ENCODE measurements at regions not wholly inside any gene's neighbourhood (a gene's known extent, or its start where the extent isn't known, plus 50 kb on each side); places are given as distances from the start of the nearest gene placed in this dataset.

DNA sequence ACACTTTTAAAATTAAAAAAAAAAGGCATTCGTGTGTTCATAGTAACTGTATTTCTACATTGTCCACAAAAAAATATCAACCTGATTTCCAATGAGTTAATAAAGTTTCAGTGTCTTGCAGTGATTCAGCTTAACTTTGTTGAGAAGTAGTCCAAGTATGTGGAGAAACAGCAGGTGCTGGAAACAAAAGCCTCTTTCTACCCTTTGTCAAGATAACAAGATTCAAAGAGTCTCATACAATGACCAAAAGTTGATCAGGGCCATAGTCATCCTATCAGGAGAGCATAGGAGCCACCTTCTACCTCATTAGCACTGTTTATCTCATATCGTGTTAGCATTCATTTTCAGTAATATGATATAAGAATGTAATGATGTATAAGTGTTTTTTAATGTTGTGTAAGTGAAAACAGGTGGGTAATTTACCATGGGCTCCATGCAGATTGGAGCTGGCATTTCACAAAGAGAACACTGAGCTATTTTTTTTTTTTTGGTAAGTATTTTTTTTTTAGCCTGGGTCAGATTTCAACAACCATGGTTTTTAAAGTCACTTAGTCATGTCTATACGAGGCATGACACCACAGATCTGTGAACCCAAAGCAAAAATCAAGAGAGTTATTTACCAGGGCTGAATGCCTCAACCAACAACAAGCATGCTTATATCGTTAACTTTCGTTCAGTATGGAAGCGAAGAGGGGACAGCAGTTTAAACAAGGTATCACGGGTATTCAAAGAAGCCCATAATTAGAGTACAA lies 165.0 kb upstream of the ZNF521 start:
- TF ChIP-seq, protein P1, sequence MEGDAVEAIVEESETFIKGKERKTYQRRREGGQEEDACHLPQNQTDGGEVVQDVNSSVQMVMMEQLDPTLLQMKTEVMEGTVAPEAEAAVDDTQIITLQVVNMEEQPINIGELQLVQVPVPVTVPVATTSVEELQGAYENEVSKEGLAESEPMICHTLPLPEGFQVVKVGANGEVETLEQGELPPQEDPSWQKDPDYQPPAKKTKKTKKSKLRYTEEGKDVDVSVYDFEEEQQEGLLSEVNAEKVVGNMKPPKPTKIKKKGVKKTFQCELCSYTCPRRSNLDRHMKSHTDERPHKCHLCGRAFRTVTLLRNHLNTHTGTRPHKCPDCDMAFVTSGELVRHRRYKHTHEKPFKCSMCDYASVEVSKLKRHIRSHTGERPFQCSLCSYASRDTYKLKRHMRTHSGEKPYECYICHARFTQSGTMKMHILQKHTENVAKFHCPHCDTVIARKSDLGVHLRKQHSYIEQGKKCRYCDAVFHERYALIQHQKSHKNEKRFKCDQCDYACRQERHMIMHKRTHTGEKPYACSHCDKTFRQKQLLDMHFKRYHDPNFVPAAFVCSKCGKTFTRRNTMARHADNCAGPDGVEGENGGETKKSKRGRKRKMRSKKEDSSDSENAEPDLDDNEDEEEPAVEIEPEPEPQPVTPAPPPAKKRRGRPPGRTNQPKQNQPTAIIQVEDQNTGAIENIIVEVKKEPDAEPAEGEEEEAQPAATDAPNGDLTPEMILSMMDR (IDR thresholded peaks at IDR 0.05; ENCODE audit: low read depth, low read length) = no peak
- no peak for TF ChIP-seq EZH2phosphoT487 (IDR thresholded peaks at IDR 0.05; ENCODE audit: low read depth)
- Histone ChIP-seq H3K9ac (ENCODE audit: low read length) (no peak overlapping the region), H3K4me3 (ENCODE audit: low read length) (no peak overlapping the region)

DNA sequence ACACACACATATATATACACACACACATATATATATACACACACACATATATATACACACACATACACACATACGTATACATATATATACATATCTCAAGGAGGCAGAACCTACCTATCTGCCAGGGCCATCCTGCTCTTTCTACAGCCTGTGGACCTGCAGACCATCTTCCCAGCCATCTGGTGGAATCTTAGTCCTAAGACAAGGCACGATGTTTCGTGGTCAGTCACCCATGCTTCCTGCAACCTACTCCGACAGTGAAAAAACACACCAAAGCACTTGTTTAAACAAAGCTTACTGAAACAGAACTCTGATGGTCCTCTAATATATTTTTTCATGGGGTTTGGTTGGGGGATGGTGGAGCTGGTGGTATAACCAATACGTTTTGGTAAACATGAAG lies 164.2 kb upstream of the ZNF521 start:
- no peaks in the 10 kb centered on the region for H3K79me2 ChIP-seq (ENCODE audit: low read length)
- no peak overlapping the region for H3K27ac ChIP-seq (ENCODE audit: low read length)
- no peak overlapping the region for H3K4me3 ChIP-seq (ENCODE audit: low read length)
- no peak overlapping the region for H2AFZ ChIP-seq (ENCODE audit: low read depth, low read length)
- no peak overlapping the region for H3K4me2 ChIP-seq (ENCODE audit: low read length)
- no peaks in the 10 kb centered on the region for H3K36me3 ChIP-seq (replicated peaks; ENCODE audit: low read depth, low read length)
- H3K9ac ChIP-seq (ENCODE audit: low read length) = no peak overlapping the region
- no peaks in the 10 kb centered on the region for H4K20me1 ChIP-seq (ENCODE audit: insufficient read depth, low read length)
- H3K27me3 ChIP-seq (ENCODE audit: low read depth, low read length) = no peaks in the 10 kb centered on the region
- H3K9me3 ChIP-seq (ENCODE audit: insufficient read depth, low read length) = peaks cover 6% of the 10 kb centered on the region; the same call in 1 of the 2 replicates
- TF ChIP-seq, protein P1 (IDR thresholded peaks at IDR 0.05; ENCODE audit: low read depth, low read length) = no peak
- TF ChIP-seq EZH2phosphoT487 (IDR thresholded peaks at IDR 0.05; ENCODE audit: low read depth) = no peak
- peaks cover 13% of the 10 kb centered on the region for H3K4me1 ChIP-seq (ENCODE audit: low read length)

More for the DNA sequence above, 165.0 kb upstream of the ZNF521 start:
- H3K27me3 ChIP-seq (ENCODE audit: low read depth, low read length) = no peaks in the 10 kb centered on the region
- H2AFZ ChIP-seq (ENCODE audit: low read depth, low read length) = no peak overlapping the region
- no peaks in the 10 kb centered on the region for H3K36me3 ChIP-seq (replicated peaks; ENCODE audit: low read depth, low read length)
- H3K4me2 ChIP-seq (ENCODE audit: low read length) = no peak overlapping the region
- H3K27ac ChIP-seq (ENCODE audit: low read length) = no peak overlapping the region
- H3K4me1 ChIP-seq (ENCODE audit: low read length) = peaks cover 13% of the 10 kb centered on the region
- H3K9me3 ChIP-seq (ENCODE audit: insufficient read depth, low read length) = peaks cover 6% of the 10 kb centered on the region; the same call in 1 of the 2 replicates
- H3K79me2 ChIP-seq (ENCODE audit: low read length) = no peaks in the 10 kb centered on the region
- H4K20me1 ChIP-seq (ENCODE audit: insufficient read depth, low read length) = no peaks in the 10 kb centered on the region

- no peak overlapping the region for H3K4me2 ChIP-seq (ENCODE audit: low read length)
- H3K36me3 ChIP-seq (replicated peaks; ENCODE audit: low read depth, low read length) = no peaks in the 10 kb centered on the region
These were observed 158.1 kb upstream of the ZNF521 start for GRCh38 chr18:25510096-25510495.

DNA sequence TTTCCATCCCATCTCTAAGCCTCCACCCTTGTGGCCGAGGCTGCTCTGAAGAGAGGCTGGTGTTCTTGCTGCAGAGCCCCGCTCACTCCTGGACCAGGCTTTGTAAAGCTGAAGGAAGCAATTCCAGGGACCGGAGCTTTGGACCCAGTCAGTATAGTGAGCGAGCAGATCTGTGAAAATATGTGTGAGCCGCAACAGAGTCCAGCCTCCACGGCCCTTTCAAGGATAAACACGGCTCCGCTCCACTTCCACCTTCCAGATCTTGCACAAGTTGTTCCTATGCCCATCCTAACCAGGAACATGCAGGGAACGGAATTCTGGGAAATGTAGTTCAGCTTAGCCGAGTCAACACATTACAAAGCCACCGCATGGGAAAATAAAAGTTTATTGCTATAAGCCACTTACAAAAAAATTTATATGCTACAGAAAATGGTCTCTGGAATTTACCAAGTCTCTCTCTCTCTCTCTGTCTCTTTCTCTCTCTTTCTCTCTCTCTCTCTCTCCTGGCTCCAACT lies 151.7 kb upstream of the ZNF521 start:
- H3K4me2 ChIP-seq (ENCODE audit: low read length) = no peak overlapping the region
- no peaks in the 10 kb centered on the region for H3K4me1 ChIP-seq (ENCODE audit: low read length)
- H3K4me3 ChIP-seq (ENCODE audit: low read length) = no peak overlapping the region
- H3K9ac ChIP-seq (ENCODE audit: low read length) = no peak overlapping the region
- H3K9me3 ChIP-seq (ENCODE audit: insufficient read depth, low read length) = no peaks in the 10 kb centered on the region
- H3K27ac ChIP-seq (ENCODE audit: low read length) = no peak overlapping the region
- no peaks in the 10 kb centered on the region for H4K20me1 ChIP-seq (ENCODE audit: insufficient read depth, low read length)
- no peaks in the 10 kb centered on the region for H3K27me3 ChIP-seq (ENCODE audit: low read depth, low read length)
- TF ChIP-seq, protein P1 (IDR thresholded peaks at IDR 0.05; ENCODE audit: low read depth, low read length) = no peak
- no peak for TF ChIP-seq EZH2phosphoT487 (IDR thresholded peaks at IDR 0.05; ENCODE audit: low read depth)
- no peaks in the 10 kb centered on the region for H3K36me3 ChIP-seq (replicated peaks; ENCODE audit: low read depth, low read length)
- no peak overlapping the region for H2AFZ ChIP-seq (ENCODE audit: low read depth, low read length)
- H3K79me2 ChIP-seq (ENCODE audit: low read length) = no peaks in the 10 kb centered on the region

More at GRCh38 chr18:25510096-25510495, 158.1 kb upstream of the ZNF521 start:
- no peak overlapping the region for H3K27ac ChIP-seq (ENCODE audit: low read length)
- H3K27me3 ChIP-seq (ENCODE audit: low read depth, low read length) = no peaks in the 10 kb centered on the region
- H3K4me3 ChIP-seq (ENCODE audit: low read length) = no peak overlapping the region
- no peak overlapping the region for H2AFZ ChIP-seq (ENCODE audit: low read depth, low read length)
- no peaks in the 10 kb centered on the region for H3K79me2 ChIP-seq (ENCODE audit: low read length)
- H3K9ac ChIP-seq (ENCODE audit: low read length) = no peak overlapping the region
- no peaks in the 10 kb centered on the region for H3K9me3 ChIP-seq (ENCODE audit: insufficient read depth, low read length)
- TF ChIP-seq EZH2phosphoT487 (IDR thresholded peaks at IDR 0.05; ENCODE audit: low read depth) = no peak
- TF ChIP-seq, protein P1 (IDR thresholded peaks at IDR 0.05; ENCODE audit: low read depth, low read length) = no peak
- no peaks in the 10 kb centered on the region for H4K20me1 ChIP-seq (ENCODE audit: insufficient read depth, low read length)
- no peaks in the 10 kb centered on the region for H3K4me1 ChIP-seq (ENCODE audit: low read length)

All from OCI-LY3 (cell line).